ENCODE measurements at regions not wholly inside any gene's neighbourhood (a gene's known extent, or its start where the extent isn't known, plus 50 kb on each side); places are given as distances from the start of the nearest gene placed in this dataset.

GRCh38 chr14:100673085-100673806, 53.4 kb upstream of the DLK1 start:
- no peak for DNase-seq
- H4K20me1 ChIP-seq (ENCODE audit: insufficient read depth, low read depth, low read length): no peaks in the 10 kb centered on the region
- no peak overlapping the region for H3K4me2 ChIP-seq (ENCODE audit: low read depth, low read length, poor library complexity, severe bottlenecking)
- no peaks in the 10 kb centered on the region for H3K9me2 ChIP-seq (replicated peaks; ENCODE audit: insufficient read depth, low read length)
- H3K27me3 ChIP-seq (ENCODE audit: low read length): no peaks in the 10 kb centered on the region
- H3K9ac ChIP-seq (ENCODE audit: low read length): no peak overlapping the region
- H3K79me2 ChIP-seq (ENCODE audit: low read length): no peaks in the 10 kb centered on the region
- no peak overlapping the region for H3K4me3 ChIP-seq (ENCODE audit: low read length)
- no peak overlapping the region for H2AFZ ChIP-seq (ENCODE audit: low read length)
- no peaks in the 10 kb centered on the region for H3K9me3 ChIP-seq (ENCODE audit: low read length)
- H3K27ac ChIP-seq (ENCODE audit: low read length): no peak overlapping the region
- no peaks in the 10 kb centered on the region for H3K4me1 ChIP-seq (ENCODE audit: low read length)
- H3K36me3 ChIP-seq (ENCODE audit: insufficient read depth, low read length): no peaks in the 10 kb centered on the region

- Histone ChIP-seq H3K9me3 (ENCODE audit: low read length) (no peaks in the 10 kb centered on the region), H3K9me2 (replicated peaks; ENCODE audit: insufficient read depth, low read length) (no peaks in the 10 kb centered on the region), H2AFZ (ENCODE audit: low read length) (no peak overlapping the region), H3K9ac (ENCODE audit: low read length) (no peak overlapping the region), H3K79me2 (ENCODE audit: low read length) (no peaks in the 10 kb centered on the region), H3K27me3 (ENCODE audit: low read length) (no peaks in the 10 kb centered on the region), H4K20me1 (ENCODE audit: insufficient read depth, low read depth, low read length) (no peaks in the 10 kb centered on the region), H3K4me3 (ENCODE audit: low read length) (no peak overlapping the region), H3K4me1 (ENCODE audit: low read length) (no peaks in the 10 kb centered on the region), H3K4me2 (ENCODE audit: low read depth, low read length, poor library complexity, severe bottlenecking) (no peak overlapping the region), H3K36me3 (ENCODE audit: insufficient read depth, low read length) (no peaks in the 10 kb centered on the region), H3K27ac (ENCODE audit: low read length) (no peak overlapping the region)
- no peak for DNase-seq
These were observed 52.9 kb upstream of the DLK1 start for GRCh38 chr14:100673807-100674154.

GRCh38 chr14:100674428-100674827, 52.3 kb upstream of the DLK1 start:
- Histone ChIP-seq H3K79me2 (ENCODE audit: low read length) (no peaks in the 10 kb centered on the region), H3K4me3 (ENCODE audit: low read length) (no peak overlapping the region), H3K9me3 (ENCODE audit: low read length) (no peaks in the 10 kb centered on the region), H3K4me2 (ENCODE audit: low read depth, low read length, poor library complexity, severe bottlenecking) (no peak overlapping the region), H3K4me1 (ENCODE audit: low read length) (no peaks in the 10 kb centered on the region), H3K9me2 (replicated peaks; ENCODE audit: insufficient read depth, low read length) (no peaks in the 10 kb centered on the region), H4K20me1 (ENCODE audit: insufficient read depth, low read depth, low read length) (no peaks in the 10 kb centered on the region), H2AFZ (ENCODE audit: low read length) (no peak overlapping the region), H3K27ac (ENCODE audit: low read length) (no peak overlapping the region), H3K27me3 (ENCODE audit: low read length) (no peaks in the 10 kb centered on the region), H3K9ac (ENCODE audit: low read length) (no peak overlapping the region), H3K36me3 (ENCODE audit: insufficient read depth, low read length) (no peaks in the 10 kb centered on the region)
- DNase-seq: no peak

- Histone ChIP-seq H3K4me1 (ENCODE audit: low read length) (no peaks in the 10 kb centered on the region), H4K20me1 (ENCODE audit: insufficient read depth, low read depth, low read length) (no peaks in the 10 kb centered on the region), H3K9me3 (ENCODE audit: low read length) (no peaks in the 10 kb centered on the region), H3K27me3 (ENCODE audit: low read length) (no peaks in the 10 kb centered on the region), H3K4me3 (ENCODE audit: low read length) (no peak overlapping the region), H3K79me2 (ENCODE audit: low read length) (no peaks in the 10 kb centered on the region), H3K9me2 (replicated peaks; ENCODE audit: insufficient read depth, low read length) (no peaks in the 10 kb centered on the region), H3K27ac (ENCODE audit: low read length) (no peak overlapping the region), H3K4me2 (ENCODE audit: low read depth, low read length, poor library complexity, severe bottlenecking) (no peak overlapping the region), H2AFZ (ENCODE audit: low read length) (no peak overlapping the region), H3K9ac (ENCODE audit: low read length) (no peak overlapping the region), H3K36me3 (ENCODE audit: insufficient read depth, low read length) (no peaks in the 10 kb centered on the region)
- DNase-seq: no peak
These were observed 51.6 kb upstream of the DLK1 start for GRCh38 chr14:100674897-100675619.

GRCh38 chr14:100675699-100676684, 50.7 kb upstream of the DLK1 start:
- Histone ChIP-seq H2AFZ (ENCODE audit: low read length) (no peak overlapping the region), H3K27ac (ENCODE audit: low read length) (no peak overlapping the region), H3K9me3 (ENCODE audit: low read length) (no peaks in the 10 kb centered on the region), H3K79me2 (ENCODE audit: low read length) (no peaks in the 10 kb centered on the region), H3K27me3 (ENCODE audit: low read length) (no peaks in the 10 kb centered on the region), H3K9me2 (replicated peaks; ENCODE audit: insufficient read depth, low read length) (no peaks in the 10 kb centered on the region), H4K20me1 (ENCODE audit: insufficient read depth, low read depth, low read length) (no peaks in the 10 kb centered on the region), H3K4me1 (ENCODE audit: low read length) (no peaks in the 10 kb centered on the region), H3K9ac (ENCODE audit: low read length) (no peak overlapping the region), H3K36me3 (ENCODE audit: insufficient read depth, low read length) (no peaks in the 10 kb centered on the region), H3K4me2 (ENCODE audit: low read depth, low read length, poor library complexity, severe bottlenecking) (no peak overlapping the region), H3K4me3 (ENCODE audit: low read length) (no peak overlapping the region)
- DNase-seq: no peak
